Esophagus (tissue), 2 donors: ENCODE measurements at regions not wholly inside any gene's neighbourhood (a gene's known extent, or its start where the extent isn't known, plus 50 kb on each side); places are given as distances from the start of the nearest gene placed in this dataset.
"Not testable (repeated sequence)": the region's sequence is repeated elsewhere in the genome, so short reads cannot be mapped to it uniquely, and the experiment has no call there.

ENCODE experiments used
- H3K27ac ChIP-seq, 2 donors: one replicate each; pipeline ENCODE4 v1.5.1; 2013; ENCODE audit warnings: low read depth in 2 of 2, mild to moderate bottlenecking in 2 of 2, inconsistent platforms in 1 of 2, low read length in 1 of 2, moderate library complexity in 1 of 2
- H3K27me3 ChIP-seq, 2 donors: one replicate each; pipeline ENCODE4 v1.6.1; 2013; ENCODE audit warnings: low read length in 2 of 2, control low read depth in 1 of 2, mild to moderate bottlenecking in 1 of 2; ENCODE audit not compliant: insufficient read depth in 2 of 2, control insufficient read depth in 1 of 2
- H3K36me3 ChIP-seq, 2 donors: one replicate each; pipeline ENCODE4 v1.6.1; 2013; ENCODE audit warnings: low read length in 1 of 2; ENCODE audit not compliant: control insufficient read depth in 2 of 2, insufficient read depth in 2 of 2
- H3K4me1 ChIP-seq, 2 donors: one replicate each; pipeline ENCODE4 v1.6.1; 2013; ENCODE audit warnings: low read length in 1 of 2; ENCODE audit not compliant: control insufficient read depth in 2 of 2, insufficient read depth in 2 of 2
- H3K4me3 ChIP-seq, 2 donors: one replicate each; pipeline ENCODE4 v1.5.1; 2013; ENCODE audit warnings: low read length in 2 of 2, mild to moderate bottlenecking in 2 of 2, low read depth in 1 of 2, moderate library complexity in 1 of 2
- H3K9me3 ChIP-seq, 2 donors: one replicate each; pipeline ENCODE4 v1.6.1; 2013; ENCODE audit warnings: mild to moderate bottlenecking in 2 of 2, low read depth in 1 of 2, low read length in 1 of 2, moderate library complexity in 1 of 2; ENCODE audit not compliant: control insufficient read depth in 2 of 2, insufficient read depth in 1 of 2
- WGBS, 2 donors: extraction: QIAGEN DNeasy Blood & Tissue Kit; methylation state at CpG; one replicate each; pipeline ENCODE4 v1.1.7; 2013; 5-methylcytosine and 5-hydroxymethylcytosine counted together
- donor health status: healthy with polysubstance abuse.
- donor health status: Bipolar disorder and iron deficiency.

DNA sequence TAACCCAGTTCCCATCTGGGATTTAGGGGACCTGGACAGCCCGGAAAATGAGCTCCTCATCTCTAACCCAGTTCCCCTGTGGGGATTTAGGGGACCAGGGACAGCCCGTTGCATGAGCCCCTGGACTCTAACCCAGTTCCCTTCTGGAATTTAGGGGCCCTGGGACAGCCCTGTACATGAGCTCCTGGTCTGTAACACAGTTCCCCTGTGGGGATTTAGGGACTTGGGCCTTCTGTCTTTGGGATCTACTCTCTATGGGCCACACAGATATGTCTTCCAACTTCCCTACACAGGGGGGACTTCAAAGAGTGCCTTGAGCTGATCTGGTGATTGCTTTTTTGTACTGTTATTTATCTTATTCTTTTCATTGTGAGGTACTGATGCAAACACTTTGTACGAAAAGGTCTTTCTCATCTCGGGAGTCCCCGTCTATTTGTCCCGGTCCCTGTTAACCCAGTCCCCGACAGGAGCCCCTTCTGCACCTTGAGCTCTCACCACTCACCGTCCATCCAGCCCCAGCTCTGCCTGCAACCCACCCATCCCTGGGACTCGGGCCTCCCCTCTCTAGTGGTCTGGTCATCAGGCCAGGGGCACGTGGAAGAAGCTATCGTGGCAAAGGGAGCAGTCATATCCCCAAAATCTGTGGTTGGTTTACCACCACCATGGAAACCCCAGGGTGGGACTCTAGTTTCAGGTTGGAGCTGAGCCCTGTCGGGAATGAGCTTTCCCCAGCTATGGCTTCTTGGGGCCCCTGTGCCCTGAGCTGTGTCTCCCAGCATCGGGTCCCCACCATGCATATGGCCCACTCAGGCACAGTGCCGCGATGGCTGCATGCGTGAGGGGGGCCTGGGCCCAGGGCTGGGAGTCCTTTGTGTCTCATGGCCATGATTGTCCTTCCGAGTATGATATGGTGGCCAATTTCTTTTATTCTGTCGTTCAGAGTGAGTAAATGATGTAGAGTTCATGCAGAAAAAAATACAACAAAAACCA, 270.4 kb upstream of the PLCXD1 start:
- not testable (repeated sequence) for H3K4me3 ChIP-seq, H3K9me3 ChIP-seq, H3K36me3 ChIP-seq, H3K27ac ChIP-seq, H3K27me3 ChIP-seq, H3K4me1 ChIP-seq
- WGBS, 2 donors, result 88 to 93% methylated on average over 2 of the region's 18 CpGs

DNA sequence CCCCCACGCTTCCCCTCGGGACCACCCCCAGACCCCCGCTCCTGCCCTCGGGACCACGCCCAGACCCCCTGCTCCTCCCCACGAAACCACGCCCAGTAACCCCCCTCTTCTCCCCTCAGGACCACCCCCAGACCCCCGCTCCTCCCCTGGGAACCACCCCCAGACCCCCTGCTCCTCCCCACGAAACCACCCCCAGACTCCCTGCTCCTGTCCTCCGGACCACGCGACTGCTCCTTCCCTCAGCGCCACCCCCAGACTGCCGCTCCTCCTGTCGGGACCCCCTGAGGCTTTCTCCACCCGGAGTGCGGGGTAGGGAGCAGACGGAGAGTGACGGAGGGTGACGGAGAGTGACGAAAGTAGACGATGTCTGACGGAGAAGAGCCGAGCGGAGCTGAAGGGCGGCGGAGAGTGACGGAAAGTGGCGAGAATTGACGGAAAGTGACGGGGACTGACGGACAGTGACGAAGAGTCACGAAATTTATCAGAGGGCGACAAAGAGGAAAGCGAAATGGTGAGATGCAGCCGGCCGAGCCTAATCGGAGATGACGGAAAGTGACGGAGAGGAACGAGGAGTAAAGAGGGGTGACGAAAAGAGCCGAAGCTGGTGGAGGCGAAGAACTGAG, 267.2 kb upstream of the PLCXD1 start:
- WGBS, 2 donors, result 72 to 83% methylated on average over 11 to 21 of the region's 45 CpGs

DNA sequence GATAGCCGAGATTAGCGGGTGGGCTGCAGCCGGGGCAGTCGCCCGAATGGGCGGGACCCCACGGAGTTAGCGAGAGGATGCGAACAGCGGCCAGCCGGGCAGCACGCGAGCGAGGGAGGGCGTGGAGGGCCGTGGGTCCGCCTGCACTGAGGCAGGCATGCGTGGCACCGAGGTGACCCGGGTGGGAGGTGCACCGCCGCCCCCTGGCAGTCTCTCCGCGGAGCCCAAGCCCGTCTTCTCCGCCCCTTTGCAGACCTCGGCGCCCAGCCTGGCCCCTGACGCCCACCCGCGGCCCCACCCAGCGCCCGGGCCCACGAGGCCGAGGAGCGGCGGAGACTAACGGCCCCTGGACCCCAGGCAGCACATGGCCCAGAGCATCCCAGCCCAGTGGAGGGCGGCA, 266.7 kb upstream of the PLCXD1 start:
- H3K4me3 ChIP-seq, H3K27me3 ChIP-seq, H3K9me3 ChIP-seq, H3K4me1 ChIP-seq, H3K36me3 ChIP-seq, H3K27ac ChIP-seq: not testable (repeated sequence)
- WGBS, 2 donors, result 45 to 92% methylated on average over 8 to 19 of the region's 39 CpGs

More for the DNA sequence above, 267.2 kb upstream of the PLCXD1 start:
- not testable (repeated sequence) for H3K27ac ChIP-seq, H3K4me1 ChIP-seq, H3K27me3 ChIP-seq, H3K9me3 ChIP-seq, H3K36me3 ChIP-seq, H3K4me3 ChIP-seq

DNA sequence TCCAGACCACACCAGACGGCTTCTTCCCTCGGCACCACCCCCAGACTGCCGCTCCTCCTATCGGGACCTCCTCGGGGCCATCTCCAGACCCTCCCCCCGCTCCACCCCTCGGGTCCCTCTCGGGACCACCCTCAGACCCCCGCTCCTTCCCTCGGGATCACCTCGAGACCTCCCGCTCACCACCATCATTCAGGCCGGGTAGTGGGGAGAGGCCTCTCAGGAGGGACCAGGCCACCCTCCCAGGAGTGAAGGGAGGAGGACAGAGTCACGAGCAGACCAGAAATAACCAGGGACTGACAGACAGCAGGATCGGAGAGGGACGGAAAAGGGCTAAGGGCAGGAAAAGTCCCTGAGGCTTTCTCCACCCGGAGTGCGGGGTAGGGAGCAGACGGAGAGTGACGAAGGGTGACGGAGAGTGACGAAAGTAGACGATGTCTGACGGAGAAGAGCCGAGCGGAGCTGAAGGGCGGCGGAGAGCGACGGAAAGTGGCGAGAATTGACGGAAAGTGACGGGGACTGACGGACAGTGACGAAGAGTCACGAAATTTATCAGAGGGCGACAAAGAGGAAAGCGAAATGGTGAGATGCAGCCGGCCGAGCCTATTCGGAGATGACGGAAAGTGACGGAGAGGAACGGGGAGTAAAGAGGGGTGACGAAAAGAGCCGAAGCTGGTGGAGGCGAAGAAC, 262.3 kb upstream of the PLCXD1 start:
- 13% methylated on average over 15 of the region's 47 CpGs; no CpG with 5 or more reads in 1 of the 2 donors for WGBS, 2 donors
- H3K4me3 ChIP-seq, H3K27ac ChIP-seq: not testable (repeated sequence)

DNA sequence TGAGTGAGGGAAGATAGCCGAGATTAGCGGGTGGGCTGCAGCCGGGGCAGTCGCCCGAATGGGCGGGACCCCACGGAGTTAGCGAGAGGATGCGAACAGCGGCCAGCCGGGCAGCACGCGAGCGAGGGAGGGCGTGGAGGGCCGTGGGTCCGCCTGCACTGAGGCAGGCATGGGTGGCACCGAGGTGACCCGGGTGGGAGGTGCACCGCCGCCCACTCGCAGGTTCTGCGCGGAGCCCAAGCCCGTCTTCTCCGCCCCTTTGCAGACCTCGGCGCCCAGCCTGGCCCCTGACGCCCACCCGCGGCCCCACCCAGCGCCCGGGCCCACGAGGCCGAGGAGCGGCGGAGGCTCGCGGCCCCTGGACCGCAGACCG, 261.7 kb upstream of the PLCXD1 start:
- not testable (repeated sequence) for H3K27ac ChIP-seq, H3K4me1 ChIP-seq, H3K27me3 ChIP-seq, H3K9me3 ChIP-seq, H3K36me3 ChIP-seq
- H3K4me3 ChIP-seq, result peak overlapping the region; percentile 26
- WGBS, 2 donors, result 20% methylated on average over 12 of the region's 41 CpGs; no CpG with 5 or more reads in 1 of the 2 donors

More for the DNA sequence above, 262.3 kb upstream of the PLCXD1 start:
- H3K36me3 ChIP-seq, H3K9me3 ChIP-seq, H3K4me1 ChIP-seq, H3K27me3 ChIP-seq: not testable (repeated sequence)

DNA sequence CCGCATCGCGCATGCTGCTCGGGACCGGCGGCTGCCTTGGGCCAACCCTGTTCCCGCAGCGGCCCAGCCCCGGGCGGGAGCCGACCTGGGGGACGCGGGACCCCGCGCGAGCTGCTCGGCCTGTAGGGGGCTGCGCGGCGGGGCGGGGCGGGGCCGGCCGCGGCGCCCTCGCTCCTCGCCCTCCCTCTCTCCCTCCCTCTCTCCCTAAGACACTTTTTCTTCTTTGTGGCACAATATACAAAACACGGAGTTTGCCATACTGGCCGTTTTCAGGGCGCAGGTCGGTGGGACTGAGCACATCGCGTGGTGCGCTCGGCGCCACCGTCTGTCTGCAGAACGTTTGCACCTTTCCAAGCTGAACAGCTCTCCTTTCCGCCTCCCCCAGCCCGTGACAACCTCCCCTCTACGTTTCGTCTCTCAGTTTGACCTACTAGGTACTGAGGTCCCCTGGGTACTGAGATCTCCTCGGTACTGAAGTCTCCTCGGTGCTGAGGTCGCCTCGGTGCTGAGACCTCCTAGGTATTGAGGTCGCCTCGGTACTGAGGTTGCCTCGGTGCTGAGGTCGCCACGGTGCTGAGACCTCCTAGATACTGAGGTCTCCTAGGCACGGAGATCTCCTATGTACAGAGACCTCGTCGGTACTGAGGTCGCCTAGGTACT, 261.1 kb upstream of the PLCXD1 start:
- H3K9me3 ChIP-seq, result no peaks in the 10 kb centered on the region
- no peaks in the 10 kb centered on the region for H3K36me3 ChIP-seq
- no peaks in the 10 kb centered on the region for H3K4me1 ChIP-seq
- H3K27ac ChIP-seq, result no peak overlapping the region
- peak overlapping the region in 1 of 2 donors; percentile 26 for H3K4me3 ChIP-seq
- H3K27me3 ChIP-seq, result no peaks in the 10 kb centered on the region
- WGBS, 2 donors, result 20 to 37% methylated on average over 27 to 56 of the region's 56 CpGs

DNA sequence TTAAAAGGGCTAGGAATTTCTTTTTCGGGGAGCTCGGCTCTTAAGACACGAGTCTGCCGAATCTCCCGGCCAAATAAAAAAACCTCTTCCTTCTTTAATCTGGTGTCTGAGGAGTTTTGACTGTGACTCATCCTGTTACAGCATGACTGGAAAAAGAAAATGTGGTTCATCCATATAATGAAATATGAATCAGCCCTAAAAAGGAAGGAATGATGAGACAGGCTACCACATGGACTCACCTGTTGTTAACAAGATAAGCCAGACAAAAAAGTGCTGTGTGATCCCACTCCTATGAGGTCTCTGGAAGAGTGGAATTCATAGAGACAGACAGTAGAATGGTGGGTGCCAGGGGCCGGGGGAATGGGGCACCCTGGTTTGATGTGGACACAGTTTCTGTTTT, 257.0 kb upstream of the PLCXD1 start:
- H3K36me3 ChIP-seq, H3K4me3 ChIP-seq, H3K27ac ChIP-seq, H3K27me3 ChIP-seq, H3K9me3 ChIP-seq, H3K4me1 ChIP-seq: not testable (repeated sequence)
- WGBS, 2 donors, result no CpG with 5 or more reads among the region's 6 CpGs
